ENCODE measurements at regions not wholly inside any gene's neighbourhood (a gene's known extent, or its start where the extent isn't known, plus 50 kb on each side); places are given as distances from the start of the nearest gene placed in this dataset.

DNA sequence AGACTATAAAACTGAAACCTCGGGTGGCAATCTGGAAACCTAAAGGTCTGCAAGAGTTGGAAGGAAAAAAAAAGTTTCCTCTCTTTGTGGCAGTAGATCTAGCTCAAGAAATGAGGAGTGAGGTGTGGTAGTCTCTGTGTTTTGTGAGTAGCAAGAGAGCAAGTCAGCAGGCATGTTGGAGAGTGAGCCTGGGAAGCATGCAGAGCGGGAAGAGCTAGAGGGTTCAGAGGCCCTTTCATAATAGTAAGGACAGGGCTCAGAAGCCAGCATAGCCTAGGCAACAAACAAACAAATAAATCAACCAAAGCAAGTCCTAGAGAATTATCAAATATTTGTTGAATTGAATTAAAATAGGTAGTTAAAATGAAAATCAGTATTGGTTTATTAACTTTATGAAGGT, 189.7 kb upstream of the CBLB start:
- ChIA-PET CTCF (interaction anchor here (1.3 kb wide), 1 partner anchor 16 kb away, joined by 3 read pairs; no protein-coding TSS in a partner anchor), POLR2A (no interaction called here)
- TF ChIP-seq, protein P1, sequence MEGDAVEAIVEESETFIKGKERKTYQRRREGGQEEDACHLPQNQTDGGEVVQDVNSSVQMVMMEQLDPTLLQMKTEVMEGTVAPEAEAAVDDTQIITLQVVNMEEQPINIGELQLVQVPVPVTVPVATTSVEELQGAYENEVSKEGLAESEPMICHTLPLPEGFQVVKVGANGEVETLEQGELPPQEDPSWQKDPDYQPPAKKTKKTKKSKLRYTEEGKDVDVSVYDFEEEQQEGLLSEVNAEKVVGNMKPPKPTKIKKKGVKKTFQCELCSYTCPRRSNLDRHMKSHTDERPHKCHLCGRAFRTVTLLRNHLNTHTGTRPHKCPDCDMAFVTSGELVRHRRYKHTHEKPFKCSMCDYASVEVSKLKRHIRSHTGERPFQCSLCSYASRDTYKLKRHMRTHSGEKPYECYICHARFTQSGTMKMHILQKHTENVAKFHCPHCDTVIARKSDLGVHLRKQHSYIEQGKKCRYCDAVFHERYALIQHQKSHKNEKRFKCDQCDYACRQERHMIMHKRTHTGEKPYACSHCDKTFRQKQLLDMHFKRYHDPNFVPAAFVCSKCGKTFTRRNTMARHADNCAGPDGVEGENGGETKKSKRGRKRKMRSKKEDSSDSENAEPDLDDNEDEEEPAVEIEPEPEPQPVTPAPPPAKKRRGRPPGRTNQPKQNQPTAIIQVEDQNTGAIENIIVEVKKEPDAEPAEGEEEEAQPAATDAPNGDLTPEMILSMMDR (IDR thresholded peaks at IDR 0.05; ENCODE audit: insufficient read depth, low read length, missing control alignments), result no peak
- no peak overlapping the region for H3K4me3 ChIP-seq (ENCODE audit: low read depth, low read length)
- DNase-seq (ENCODE audit: low read depth, low spot score), result no peak

DNA sequence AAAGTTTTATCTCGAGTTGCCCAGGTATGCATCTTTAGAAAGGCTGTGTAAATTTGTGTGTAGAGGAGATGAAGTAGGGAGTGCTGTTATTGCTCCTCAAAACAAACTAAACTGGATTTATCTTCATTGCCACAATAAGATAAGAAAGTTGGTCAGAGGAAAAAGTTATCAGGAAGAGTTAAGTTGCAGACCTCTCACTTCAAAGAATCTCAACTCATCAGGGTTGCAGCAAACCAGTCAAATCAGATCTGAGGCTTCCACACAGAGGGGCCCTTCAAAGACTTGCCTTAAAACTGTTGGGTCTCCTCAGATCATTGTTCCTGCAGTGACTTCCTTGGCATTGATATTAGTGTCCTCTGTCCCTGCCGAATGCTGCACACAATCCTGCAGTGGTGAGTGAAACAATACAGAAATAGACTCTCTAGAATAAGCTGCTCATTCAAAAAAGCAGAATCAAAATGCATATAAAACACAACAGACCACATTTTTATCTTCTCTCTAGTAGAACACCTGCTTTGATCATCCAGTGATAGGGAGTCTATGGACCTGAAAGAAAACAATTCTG, 191.2 kb upstream of the CBLB start:
- CTCF ChIA-PET, result no interaction called here
- POLR2A ChIA-PET, result no interaction called here
- no peak for DNase-seq (ENCODE audit: low read depth, low spot score)
- TF ChIP-seq, protein P1 (IDR thresholded peaks at IDR 0.05; ENCODE audit: insufficient read depth, low read length, missing control alignments), result no peak
- H3K4me3 ChIP-seq (ENCODE audit: low read depth, low read length), result no peak overlapping the region

DNA sequence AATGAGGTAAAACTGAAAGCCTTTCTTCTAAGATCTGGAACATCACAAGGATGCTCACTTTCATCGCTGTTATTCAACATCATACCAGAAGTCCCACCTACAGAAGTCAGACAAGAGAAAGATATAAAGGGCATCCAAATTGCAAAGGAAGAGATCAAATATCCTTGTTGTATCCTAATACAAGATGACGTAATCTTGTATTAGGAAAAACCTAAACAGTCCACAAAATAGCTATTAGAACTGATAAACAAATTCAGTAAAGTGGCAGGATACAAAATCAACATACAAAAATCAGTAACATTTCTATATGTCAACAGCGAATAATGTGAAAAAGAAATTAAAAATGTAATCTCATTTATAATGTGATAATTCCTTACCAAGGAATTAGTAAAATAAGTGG, 195.1 kb upstream of the CBLB start:
- H3K4me3 ChIP-seq (ENCODE audit: low read depth, low read length), result no peak overlapping the region
- ChIA-PET CTCF (no interaction called here), POLR2A (no interaction called here)
- TF ChIP-seq, protein P1 (IDR thresholded peaks at IDR 0.05; ENCODE audit: insufficient read depth, low read length, missing control alignments), result no peak
- no peak for DNase-seq (ENCODE audit: low read depth, low spot score)

DNA sequence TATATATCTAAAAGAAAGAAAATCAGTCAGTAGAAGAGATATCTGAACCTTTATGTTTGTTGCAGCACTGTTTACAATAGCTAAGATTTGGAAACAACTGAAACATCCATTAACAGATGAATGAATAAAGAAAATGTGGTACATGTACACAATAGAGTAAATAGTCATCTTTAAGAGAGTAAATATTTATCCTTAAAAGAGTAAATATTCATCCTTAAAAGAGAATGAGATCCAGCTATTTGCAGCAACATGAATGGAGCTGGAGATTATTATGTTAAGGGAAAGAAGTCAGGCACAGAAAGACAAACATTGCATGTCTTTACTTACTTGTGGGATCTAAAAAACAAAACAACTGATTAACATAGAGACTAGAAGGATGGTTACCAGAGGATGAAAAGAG, 197.0 kb upstream of the CBLB start:
- TF ChIP-seq, protein P1 (IDR thresholded peaks at IDR 0.05; ENCODE audit: insufficient read depth, low read length, missing control alignments), result no peak
- POLR2A ChIA-PET, result no interaction called here
- no peak for DNase-seq (ENCODE audit: low read depth, low spot score)
- CTCF ChIA-PET, result no interaction called here
- H3K4me3 ChIP-seq (ENCODE audit: low read depth, low read length), result no peak overlapping the region

DNA sequence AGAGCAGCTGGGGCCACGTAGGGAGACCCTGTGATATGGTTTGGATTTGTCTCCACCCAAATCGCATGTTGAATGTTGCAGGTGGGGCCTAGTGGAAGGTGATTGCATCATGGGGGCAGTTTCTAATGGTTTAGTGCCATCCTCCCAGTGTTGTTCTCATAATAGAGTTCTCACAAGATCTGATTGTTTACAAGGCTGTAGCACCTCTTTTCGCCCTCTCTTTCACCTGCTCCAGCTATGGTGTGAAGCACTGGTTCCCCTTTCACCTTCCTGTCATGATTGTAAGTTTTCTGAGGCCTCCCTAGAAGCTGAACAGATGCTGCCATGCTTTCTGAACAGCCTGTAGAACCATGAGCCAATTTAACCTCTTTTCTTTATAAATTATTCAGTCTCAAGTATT, 198.9 kb upstream of the CBLB start:
- TF ChIP-seq, protein P1 (IDR thresholded peaks at IDR 0.05; ENCODE audit: insufficient read depth, low read length, missing control alignments), result no peak
- ChIA-PET CTCF (no interaction called here), POLR2A (no interaction called here)
- H3K4me3 ChIP-seq (ENCODE audit: low read depth, low read length), result no peak overlapping the region
- no peak for DNase-seq (ENCODE audit: low read depth, low spot score)

DNA sequence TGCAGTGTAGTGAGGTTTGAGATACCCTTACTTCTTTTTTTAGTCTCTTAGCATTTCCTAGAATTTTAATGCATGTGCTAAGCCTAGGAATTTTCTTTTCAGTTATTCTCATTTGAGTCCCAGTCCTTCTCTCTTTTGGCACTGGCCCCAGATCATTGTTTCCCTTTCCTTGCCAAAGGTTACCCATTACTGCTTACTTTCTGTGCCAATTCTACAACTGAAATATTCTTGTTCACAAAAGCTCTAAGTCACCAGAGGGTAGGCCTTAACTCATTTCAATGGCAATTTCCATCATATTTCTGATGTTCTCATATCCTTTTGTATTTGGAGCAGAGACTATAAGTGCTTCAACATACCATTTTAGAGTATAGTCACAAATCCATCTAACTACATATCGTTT, 199.6 kb upstream of the CBLB start:
- TF ChIP-seq, protein P1 (IDR thresholded peaks at IDR 0.05; ENCODE audit: insufficient read depth, low read length, missing control alignments), result no peak
- H3K4me3 ChIP-seq (ENCODE audit: low read depth, low read length), result no peak overlapping the region
- DNase-seq (ENCODE audit: low read depth, low spot score), result no peak
- ChIA-PET CTCF (no interaction called here), POLR2A (no interaction called here)

Data from AG04449 (cell line).